GM21619 (cell line): ENCODE measurements at regions not wholly inside any gene's neighbourhood (a gene's known extent, or its start where the extent isn't known, plus 50 kb on each side); places are given as distances from the start of the nearest gene placed in this dataset.

Source experiments
- ATAC-seq: cut with Tn5 transposase; IDR thresholded peaks from one replicate; pipeline ENCODE4 v1.9.1; 2021; ENCODE audit not compliant: unreplicated experiment

GRCh38 chr2:228247335-228247734, 65.8 kb upstream of the SPHKAP start:
- ATAC-seq, result no peak

GRCh38 chr2:228245601-228246000, 64.1 kb upstream of the SPHKAP start:
- no peak for ATAC-seq

- no peak for ATAC-seq
Observed at GRCh38 chr2:228242591-228242990, 61.1 kb upstream of the SPHKAP start.

- no peak for ATAC-seq
Observed at GRCh38 chr2:228239907-228240561, 58.5 kb upstream of the SPHKAP start.

GRCh38 chr2:228239207-228239906, 57.9 kb upstream of the SPHKAP start:
- no peak for ATAC-seq
